H1 (cell line): ENCODE measurements at regions not wholly inside any gene's neighbourhood (a gene's known extent, or its start where the extent isn't known, plus 50 kb on each side); places are given as distances from the start of the nearest gene placed in this dataset.

Experiments
- BCL11A ChIP-seq, 2 experiments: IDR thresholded peaks; one replicate each; pipeline ENCODE4 v1.6.1; 2011; ENCODE audit warnings: low read depth in 2 of 2, low read length in 2 of 2, mild to moderate bottlenecking in 2 of 2
- POLR2AphosphoS5 ChIP-seq: IDR thresholded peaks from 2 replicates; pipeline ENCODE4 v1.6.1; 2011; ENCODE audit warnings: low read depth, low read length
- TF ChIP-seq, protein P1 (sequence below): fragments of 300-600 bp; sonication (generic); IDR thresholded peaks from 2 replicates; pipeline ENCODE4 v1.7.1; 2012; ENCODE audit warnings: low read length, moderate library complexity, mild to moderate bottlenecking, inconsistent platforms; ENCODE audit not compliant: insufficient replicate concordance

DNA sequence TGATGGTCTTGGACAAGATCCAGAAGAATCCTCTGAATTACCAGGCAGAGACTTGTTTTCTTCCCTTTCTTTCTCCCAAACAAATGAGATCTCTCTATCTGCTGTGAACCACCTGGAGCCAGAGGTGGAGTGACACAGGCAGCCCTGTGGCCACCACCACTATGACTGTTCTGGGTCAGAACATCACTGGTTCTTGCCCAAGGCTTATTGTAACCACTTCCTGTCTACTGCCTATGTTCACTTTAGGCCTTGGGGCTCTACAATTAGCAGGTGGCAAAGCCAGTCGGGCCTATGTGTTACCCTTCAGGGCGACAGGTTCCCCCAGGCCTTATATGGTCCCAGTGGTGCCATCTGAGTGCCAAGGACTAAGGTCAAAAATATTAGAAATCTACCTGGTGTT, 161.2 kb downstream of the GLUD2 start (continued):
- TF ChIP-seq, protein P1, sequence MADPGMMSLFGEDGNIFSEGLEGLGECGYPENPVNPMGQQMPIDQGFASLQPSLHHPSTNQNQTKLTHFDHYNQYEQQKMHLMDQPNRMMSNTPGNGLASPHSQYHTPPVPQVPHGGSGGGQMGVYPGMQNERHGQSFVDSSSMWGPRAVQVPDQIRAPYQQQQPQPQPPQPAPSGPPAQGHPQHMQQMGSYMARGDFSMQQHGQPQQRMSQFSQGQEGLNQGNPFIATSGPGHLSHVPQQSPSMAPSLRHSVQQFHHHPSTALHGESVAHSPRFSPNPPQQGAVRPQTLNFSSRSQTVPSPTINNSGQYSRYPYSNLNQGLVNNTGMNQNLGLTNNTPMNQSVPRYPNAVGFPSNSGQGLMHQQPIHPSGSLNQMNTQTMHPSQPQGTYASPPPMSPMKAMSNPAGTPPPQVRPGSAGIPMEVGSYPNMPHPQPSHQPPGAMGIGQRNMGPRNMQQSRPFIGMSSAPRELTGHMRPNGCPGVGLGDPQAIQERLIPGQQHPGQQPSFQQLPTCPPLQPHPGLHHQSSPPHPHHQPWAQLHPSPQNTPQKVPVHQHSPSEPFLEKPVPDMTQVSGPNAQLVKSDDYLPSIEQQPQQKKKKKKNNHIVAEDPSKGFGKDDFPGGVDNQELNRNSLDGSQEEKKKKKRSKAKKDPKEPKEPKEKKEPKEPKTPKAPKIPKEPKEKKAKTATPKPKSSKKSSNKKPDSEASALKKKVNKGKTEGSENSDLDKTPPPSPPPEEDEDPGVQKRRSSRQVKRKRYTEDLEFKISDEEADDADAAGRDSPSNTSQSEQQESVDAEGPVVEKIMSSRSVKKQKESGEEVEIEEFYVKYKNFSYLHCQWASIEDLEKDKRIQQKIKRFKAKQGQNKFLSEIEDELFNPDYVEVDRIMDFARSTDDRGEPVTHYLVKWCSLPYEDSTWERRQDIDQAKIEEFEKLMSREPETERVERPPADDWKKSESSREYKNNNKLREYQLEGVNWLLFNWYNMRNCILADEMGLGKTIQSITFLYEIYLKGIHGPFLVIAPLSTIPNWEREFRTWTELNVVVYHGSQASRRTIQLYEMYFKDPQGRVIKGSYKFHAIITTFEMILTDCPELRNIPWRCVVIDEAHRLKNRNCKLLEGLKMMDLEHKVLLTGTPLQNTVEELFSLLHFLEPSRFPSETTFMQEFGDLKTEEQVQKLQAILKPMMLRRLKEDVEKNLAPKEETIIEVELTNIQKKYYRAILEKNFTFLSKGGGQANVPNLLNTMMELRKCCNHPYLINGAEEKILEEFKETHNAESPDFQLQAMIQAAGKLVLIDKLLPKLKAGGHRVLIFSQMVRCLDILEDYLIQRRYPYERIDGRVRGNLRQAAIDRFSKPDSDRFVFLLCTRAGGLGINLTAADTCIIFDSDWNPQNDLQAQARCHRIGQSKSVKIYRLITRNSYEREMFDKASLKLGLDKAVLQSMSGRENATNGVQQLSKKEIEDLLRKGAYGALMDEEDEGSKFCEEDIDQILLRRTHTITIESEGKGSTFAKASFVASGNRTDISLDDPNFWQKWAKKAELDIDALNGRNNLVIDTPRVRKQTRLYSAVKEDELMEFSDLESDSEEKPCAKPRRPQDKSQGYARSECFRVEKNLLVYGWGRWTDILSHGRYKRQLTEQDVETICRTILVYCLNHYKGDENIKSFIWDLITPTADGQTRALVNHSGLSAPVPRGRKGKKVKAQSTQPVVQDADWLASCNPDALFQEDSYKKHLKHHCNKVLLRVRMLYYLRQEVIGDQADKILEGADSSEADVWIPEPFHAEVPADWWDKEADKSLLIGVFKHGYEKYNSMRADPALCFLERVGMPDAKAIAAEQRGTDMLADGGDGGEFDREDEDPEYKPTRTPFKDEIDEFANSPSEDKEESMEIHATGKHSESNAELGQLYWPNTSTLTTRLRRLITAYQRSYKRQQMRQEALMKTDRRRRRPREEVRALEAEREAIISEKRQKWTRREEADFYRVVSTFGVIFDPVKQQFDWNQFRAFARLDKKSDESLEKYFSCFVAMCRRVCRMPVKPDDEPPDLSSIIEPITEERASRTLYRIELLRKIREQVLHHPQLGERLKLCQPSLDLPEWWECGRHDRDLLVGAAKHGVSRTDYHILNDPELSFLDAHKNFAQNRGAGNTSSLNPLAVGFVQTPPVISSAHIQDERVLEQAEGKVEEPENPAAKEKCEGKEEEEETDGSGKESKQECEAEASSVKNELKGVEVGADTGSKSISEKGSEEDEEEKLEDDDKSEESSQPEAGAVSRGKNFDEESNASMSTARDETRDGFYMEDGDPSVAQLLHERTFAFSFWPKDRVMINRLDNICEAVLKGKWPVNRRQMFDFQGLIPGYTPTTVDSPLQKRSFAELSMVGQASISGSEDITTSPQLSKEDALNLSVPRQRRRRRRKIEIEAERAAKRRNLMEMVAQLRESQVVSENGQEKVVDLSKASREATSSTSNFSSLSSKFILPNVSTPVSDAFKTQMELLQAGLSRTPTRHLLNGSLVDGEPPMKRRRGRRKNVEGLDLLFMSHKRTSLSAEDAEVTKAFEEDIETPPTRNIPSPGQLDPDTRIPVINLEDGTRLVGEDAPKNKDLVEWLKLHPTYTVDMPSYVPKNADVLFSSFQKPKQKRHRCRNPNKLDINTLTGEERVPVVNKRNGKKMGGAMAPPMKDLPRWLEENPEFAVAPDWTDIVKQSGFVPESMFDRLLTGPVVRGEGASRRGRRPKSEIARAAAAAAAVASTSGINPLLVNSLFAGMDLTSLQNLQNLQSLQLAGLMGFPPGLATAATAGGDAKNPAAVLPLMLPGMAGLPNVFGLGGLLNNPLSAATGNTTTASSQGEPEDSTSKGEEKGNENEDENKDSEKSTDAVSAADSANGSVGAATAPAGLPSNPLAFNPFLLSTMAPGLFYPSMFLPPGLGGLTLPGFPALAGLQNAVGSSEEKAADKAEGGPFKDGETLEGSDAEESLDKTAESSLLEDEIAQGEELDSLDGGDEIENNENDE = no peak
- no peak for TF ChIP-seq POLR2AphosphoS5
- TF ChIP-seq BCL11A (IDR thresholded peaks at IDR 0.05; ENCODE audit: low read depth in 2 of 2, low read length in 2 of 2) = no peak
